Mucosa of gallbladder (tissue), 1 donor: ENCODE measurements at regions not wholly inside any gene's neighbourhood (a gene's known extent, or its start where the extent isn't known, plus 50 kb on each side); places are given as distances from the start of the nearest gene placed in this dataset.
A peak's percentile ranks its signal among the peaks of the same experiment; 100 is the strongest.

Experiments used
- DNase-seq: peaks from one replicate; pipeline ENCODE4 v3.0.0-alpha.2; 2020; ENCODE audit warnings: low spot score
- donor health status: DM: no; HTN: no; CAD: no.

DNA sequence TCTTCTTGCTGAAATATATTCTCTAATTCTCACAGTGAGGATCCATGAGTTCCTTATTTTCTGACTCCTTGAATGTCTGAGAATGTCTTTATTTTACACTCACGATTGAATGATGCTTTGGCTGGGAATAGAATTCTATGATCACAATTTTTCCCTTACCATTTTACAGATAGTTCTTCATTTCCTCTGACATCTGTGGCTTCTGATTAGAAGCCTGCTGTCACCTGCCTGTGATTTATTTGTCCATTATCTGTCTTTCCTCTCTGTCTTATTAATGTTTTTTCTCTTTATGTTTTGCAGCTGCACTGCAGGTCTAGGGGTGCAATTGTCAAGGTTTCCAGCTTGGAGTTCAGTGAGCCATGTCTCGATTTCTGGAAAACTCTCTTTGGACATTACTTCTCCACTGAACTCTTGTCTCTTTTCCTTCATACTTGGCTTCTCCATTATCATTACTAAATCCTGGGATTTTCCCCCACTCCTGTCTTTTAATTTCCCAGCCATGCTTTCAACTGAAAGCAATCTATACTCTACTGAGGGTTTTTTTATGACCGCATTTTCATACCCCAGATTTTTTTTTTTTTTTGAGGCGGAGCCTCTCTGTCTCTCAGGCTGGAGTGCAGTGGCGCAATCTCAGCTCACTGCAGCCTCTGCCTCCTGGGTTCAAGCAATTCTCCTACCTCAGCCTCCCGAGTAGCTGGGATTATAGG lies 85.8 kb upstream of the PRNP start:
- no peak for DNase-seq

DNA sequence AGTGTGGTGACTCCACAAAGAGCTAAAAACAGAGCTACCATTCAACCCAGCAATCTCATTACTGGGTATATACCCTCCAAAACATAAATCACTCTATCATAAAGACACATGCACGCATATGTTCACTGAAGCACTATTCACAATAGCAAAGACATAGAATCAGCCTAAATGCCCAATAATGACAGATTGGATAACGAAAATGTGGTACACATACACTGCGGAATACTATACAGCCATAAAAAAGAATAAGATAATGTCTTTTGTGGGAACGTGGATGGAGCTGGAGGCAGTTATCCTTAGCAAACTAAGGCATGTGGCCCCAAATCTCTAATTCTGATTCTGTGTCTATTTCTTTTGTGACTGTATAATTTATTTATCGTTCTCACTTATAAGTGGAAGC lies 89.0 kb upstream of the PRNP start:
- no peak for DNase-seq

DNA sequence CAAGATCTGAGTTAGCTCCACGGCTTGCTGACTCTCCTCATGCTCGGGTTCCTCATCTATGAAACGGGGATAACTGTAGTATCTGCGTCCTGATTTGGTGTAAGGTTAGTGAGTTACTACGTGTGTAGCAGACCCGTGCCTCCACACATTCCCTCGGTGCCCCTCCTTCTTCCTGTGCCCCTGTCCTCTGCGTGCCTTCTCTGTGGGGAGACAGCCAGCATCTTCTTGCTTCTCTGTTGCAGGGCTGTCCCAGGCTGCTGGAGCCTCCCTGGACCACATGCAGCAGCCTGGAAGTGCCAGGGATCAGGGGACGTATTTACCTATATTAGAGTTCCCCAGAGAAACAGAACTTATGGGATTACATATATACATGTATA lies 93.1 kb upstream of the PRNP start:
- no peak for DNase-seq

DNA sequence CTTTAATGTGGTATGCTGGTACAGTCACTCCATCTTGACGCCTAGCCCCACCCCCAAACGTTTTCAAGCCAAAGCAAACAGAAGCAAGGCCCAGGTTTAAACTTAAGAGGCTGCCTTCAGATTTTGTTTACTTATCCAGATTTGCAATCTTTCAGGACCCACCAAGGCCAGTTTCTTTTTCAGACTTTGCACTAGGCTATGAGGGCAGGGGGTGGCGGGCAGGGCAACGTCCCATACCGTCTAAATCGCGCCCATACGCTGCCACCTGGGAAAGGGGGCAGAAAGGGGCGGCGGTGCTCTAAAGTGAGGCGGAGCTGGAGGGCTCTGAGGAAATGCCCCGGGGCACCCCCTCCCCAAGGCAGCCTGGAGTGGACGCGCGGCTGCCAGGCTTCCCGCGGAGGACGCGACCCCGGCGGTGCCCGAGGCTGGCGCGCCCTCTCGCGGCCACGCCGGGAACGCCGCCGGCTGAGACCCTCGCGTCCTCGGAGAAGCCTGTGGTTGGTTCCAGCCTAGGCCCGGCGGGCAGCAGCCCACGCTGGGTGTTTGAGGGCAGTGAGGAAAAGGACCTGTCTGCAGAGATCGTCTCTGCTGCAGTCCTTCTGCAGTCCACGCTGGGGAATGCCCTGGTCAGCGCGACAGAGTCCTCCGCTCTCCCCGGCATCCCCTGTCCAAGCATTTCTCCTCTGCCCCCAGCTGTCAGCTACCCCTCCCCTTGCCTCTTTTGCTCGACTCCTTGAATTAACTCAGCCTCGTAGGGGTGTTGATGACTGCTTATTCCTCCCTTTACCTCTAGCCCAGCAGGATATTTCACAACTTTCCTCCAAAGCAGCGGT lies 93.7 kb upstream of the PRNP start:
- peak; percentile 21 for DNase-seq

- no peak for DNase-seq
Measured at GRCh38 chr20:4591975-4592315, 94.3 kb upstream of the PRNP start.

DNA sequence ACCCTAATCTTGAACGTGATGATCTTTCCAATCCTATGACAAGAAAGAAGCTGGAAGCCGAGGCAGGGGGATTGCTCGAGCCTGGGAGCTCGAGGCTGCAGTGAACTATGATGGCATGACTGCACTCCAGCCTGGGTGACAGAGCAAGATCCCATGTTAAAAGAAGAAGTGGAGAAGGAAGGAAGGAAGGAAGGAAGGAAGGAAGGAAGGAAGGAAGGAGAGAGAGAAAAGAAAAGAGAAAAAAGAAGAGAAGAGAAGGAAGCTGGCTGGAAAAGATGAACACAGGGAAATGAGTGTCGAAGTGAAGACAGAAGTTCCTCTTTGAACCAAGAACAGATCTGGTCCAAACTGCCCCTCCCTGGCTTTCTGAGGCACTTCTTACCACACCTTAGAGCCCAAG lies 100.5 kb upstream of the PRNP start:
- DNase-seq: no peak

DNA sequence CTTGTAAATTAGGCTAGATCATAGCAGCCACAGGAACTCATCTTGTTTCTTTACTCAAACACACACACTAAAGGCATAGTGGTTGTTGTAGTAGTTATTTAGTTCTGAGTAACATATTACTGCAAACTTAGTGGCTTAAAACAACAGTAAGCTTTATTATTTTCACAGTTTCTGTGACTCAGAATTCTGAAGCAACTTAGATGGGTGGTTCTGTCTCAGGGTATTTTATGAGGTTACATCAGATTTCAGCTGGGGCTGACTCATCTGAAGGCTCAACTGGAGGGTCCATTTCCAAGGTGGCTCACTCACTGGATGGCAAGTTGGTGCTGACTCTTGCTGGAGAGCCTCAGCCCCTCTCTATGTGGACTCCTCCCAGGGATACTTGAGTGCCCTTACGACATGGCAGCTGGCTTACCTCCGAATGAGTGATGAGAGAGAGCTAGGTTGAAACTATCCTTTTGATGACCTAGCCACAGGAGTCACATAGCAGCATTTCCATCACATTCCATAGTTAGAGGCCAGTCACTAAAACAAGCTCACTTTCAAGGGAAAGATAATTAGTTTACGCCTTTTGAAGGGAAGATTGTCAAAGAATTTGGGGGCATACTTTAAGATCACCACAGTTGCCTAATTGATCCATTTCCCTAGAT lies 101.0 kb upstream of the PRNP start:
- no peak for DNase-seq

GRCh38 chr20:4584510-4584909 lies 101.7 kb upstream of the PRNP start:
- no peak for DNase-seq

DNA sequence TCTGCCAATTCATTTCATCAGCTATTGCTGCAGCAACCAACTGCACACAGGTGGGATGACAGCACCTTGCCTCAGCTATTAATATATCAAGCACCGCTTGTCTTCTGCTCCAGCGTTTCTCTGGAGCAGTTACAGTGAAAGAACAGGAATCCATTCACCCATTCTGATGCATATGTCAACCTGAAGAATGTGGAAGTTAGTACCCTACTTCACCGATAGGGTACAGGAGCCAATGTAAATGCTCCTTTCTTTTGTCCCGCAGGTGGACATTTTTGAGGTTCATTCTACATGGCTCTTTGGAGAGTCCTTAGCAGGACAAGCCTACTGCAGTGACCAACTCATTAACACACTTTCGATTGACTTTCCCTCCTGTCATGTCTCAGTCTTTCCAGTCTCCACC lies 104.4 kb upstream of the PRNP start:
- DNase-seq: no peak

GRCh38 chr20:4578375-4578774 lies 107.9 kb upstream of the PRNP start:
- no peak for DNase-seq

DNA sequence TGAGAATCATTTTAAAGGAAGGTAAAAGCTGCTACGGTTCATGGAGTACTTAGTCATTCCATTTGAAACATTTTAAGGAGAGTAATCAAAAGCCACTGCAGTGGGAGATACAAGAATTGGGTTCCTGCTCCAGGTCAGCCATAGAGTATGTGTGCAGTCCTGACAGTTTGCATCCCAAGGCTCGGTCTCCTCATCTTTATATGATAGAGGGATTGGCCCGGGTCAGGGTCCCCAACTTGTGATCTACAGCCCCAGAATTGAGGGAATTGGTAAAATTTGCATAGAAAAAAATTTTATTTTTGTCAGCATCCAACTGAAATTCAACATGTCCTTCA lies 111.9 kb upstream of the PRNP start:
- DNase-seq: no peak

GRCh38 chr20:4573564-4574355 lies 112.5 kb upstream of the PRNP start:
- no peak for DNase-seq

- no peak for DNase-seq
Measured at GRCh38 chr20:4571759-4572531, 114.3 kb upstream of the PRNP start.

DNA sequence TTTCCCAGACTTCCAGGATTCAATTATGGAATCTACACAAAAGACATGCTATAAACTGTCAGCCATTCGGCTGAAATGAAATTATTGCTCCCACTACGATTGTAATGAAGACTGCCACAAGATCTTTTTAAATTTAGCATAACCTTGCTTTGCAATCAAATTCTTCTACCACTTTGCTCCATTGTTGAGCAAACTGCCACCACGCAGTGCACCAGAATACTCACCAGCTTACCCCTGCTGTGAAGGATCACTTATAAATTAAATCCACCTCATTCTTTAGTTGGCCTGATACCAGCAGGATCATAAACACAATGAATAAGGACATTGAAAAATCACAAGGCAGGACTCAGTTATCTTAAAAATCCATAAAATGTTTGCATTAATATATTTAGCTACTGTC lies 116.4 kb upstream of the PRNP start:
- no peak for DNase-seq

DNA sequence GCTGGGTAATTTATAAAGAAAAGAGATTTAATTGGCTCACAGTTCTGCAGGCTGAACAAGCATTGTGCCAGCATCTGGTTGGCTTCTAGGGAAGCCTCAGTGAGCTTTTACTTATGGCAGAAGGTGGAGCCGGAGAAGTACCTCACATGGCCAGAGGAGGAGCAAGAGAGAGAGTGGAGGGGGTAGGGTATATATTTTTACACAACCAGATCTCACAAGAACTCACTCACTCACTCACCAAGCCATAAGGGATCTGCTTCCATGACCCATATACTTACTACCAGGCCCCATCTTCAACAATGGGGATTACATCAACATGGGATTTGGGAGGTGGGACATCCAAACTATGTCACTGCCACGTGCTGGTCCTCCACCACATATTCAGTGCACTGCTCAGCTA lies 117.2 kb upstream of the PRNP start:
- DNase-seq: no peak

DNA sequence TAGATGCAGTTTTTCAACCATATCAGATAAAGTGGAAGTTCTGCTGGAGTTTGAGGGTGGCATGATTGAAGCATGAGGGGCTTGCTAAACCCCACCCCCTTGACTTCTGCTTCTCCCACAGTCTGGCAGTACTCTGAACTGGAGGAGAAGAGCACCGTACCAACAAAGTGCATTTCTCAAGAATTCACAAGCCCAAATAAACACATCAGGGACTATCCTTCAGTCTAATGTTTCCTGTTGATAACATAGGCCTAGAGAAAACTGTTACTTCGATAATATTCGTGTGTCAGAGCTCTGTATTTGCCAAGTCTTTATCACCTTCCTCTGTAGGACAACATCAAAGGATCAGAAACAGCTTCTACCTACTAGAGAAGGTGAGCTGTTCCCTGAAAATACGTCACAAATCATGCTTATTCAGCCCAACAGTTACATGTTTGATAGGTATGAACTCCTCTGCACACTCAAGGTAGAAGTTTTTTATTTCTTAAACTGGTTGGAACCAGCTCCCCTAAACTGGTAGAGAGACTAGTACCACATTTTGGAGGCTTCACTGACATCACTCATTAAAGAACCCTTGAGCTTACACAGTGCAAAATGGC lies 117.8 kb upstream of the PRNP start:
- DNase-seq: no peak

DNA sequence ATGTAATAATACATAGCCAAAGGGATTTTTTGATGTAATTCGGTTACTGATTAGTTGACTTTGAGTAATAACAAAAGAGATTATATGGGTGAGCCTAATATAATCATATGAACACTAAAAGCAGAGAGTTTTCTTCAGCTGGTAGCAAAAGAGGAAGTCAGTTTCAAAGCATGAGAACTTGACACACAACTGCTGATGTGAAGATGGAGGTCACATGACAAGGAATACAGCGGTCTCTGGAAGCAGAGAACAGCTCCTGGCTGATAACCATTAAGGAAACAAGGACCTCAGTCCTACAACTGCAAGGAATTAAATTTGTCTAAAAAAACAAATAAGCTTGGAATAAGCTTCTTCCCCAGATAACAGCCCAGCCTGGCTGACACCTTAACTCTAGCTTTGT lies 119.1 kb upstream of the PRNP start:
- no peak for DNase-seq

DNA sequence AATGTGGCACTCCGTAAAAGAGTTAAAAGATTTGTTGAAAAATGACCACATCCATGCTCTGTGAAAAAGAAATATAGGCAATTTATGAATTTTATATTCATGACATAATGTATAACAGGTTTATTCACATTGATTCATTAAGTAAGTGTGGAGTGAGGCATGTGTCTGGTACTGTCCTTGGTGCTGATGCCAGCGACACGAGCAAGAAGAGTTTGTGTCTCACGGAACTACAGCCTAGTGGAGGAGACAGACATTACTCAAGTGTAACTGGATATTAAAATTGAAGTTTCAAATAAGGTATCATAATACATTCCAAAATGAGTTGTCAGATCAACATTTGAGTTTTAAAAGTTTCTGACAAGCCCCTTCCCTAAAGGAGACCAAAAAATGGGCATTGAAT lies 122.7 kb upstream of the PRNP start:
- peak; percentile 17 for DNase-seq

DNA sequence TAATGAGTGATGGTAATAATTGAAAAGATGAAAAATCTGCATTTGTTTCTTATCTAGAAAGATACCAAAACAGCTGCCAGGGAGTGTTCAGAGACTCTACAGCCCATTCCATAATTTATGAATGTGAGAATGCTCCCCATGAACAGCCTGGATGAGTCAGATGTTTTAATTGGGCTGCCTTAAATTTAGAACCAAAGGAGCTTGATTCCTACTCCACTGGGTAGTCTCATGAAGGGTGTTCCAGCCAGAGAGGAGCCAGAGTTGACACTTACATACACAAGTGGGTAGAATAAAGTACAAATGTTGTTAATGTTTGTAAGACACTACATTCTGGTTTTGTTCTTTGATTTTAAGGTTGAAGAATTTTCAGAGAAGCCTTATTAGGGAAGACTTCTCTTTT lies 123.2 kb upstream of the PRNP start:
- no peak for DNase-seq

DNA sequence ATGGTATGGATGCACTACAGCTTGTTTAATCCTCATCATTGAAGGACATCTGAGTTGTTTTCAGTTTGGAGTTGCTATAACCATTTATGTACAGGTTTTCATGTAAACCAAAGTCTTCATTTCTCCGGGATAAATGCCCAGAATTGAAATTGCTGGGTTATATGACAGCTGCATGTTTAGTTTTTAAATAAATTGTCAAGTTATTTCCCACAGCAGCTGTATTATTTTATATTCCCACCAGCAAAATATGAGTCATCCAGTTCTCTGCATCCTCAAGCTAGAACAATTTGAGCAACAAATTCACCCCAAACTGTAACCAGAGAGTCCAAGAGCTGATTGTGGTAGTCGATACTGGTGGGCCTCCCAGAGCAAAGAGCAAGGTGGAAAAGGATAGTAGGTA lies 125.6 kb upstream of the PRNP start:
- no peak for DNase-seq

DNA sequence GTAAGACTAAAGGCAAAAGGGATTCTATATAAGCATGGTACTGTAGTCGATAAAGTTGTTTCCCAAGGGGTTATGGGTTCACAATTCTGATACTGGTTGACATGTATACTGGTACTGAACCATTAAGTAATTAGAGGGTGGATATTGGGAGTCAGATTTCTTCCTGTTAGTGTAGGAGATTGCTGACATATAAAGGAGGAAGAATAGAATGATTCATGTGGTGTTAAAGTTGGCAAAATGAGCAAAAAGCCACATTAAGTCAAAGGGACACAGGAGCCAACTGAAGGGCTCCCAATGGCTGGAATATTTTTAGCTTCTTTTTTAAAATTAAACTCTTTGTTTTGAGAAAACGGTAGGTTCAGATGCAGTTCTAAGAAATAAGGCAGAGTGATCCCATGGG lies 126.3 kb upstream of the PRNP start:
- DNase-seq: no peak
